HEK293 (cell line): ENCODE measurements at regions not wholly inside any gene's neighbourhood (a gene's known extent, or its start where the extent isn't known, plus 50 kb on each side); places are given as distances from the start of the nearest gene placed in this dataset.
A peak's percentile ranks its signal among the peaks of the same experiment; 100 is the strongest.

Experiments
- GLI4 ChIP-seq: fragments of 450-650 bp; formaldehyde crosslinking; IDR thresholded peaks from 2 replicates; pipeline ENCODE4 v1.5.1; 2016; ENCODE audit warnings: missing biosample characterization, missing genetic modification characterization
- GLIS1 ChIP-seq: fragments of 450-650 bp; formaldehyde crosslinking; IDR thresholded peaks from 2 replicates; pipeline ENCODE4 v1.5.1; 2016; ENCODE audit warnings: missing biosample characterization, missing genetic modification characterization
- KLF10 ChIP-seq: fragments of 450-650 bp; IDR thresholded peaks from 2 replicates; pipeline ENCODE4 v1.5.1; 2018; ENCODE audit warnings: missing biosample characterization, mild to moderate bottlenecking, missing genetic modification characterization
- KLF8 ChIP-seq: fragments of 450-650 bp; formaldehyde crosslinking; IDR thresholded peaks from 2 replicates; pipeline ENCODE4 v1.5.1; 2016; ENCODE audit warnings: missing biosample characterization, missing genetic modification characterization
- OVOL3 ChIP-seq: fragments of 450-650 bp; formaldehyde crosslinking; IDR thresholded peaks from 2 replicates; pipeline ENCODE4 v1.5.1; 2016; ENCODE audit warnings: missing biosample characterization, missing genetic modification characterization
- TCF7L2 ChIP-seq: IDR thresholded peaks from 2 replicates; pipeline ENCODE4 v1.6.1; 2011; ENCODE audit warnings: low read depth, mild to moderate bottlenecking, inconsistent platforms, low read length, moderate library complexity, borderline replicate concordance
- TRIM28 ChIP-seq: IDR thresholded peaks from 2 replicates; pipeline ENCODE4 v1.6.1; 2011; ENCODE audit warnings: low read length, control low read depth, borderline replicate concordance
- ZNF169 ChIP-seq: fragments of 450-650 bp; formaldehyde crosslinking; IDR thresholded peaks from 2 replicates; pipeline ENCODE4 v1.5.1; 2016; ENCODE audit warnings: missing biosample characterization, missing genetic modification characterization
- ZNF174 ChIP-seq: fragments of 450-650 bp; formaldehyde crosslinking; IDR thresholded peaks from 2 replicates; pipeline ENCODE4 v1.5.0; 2017; ENCODE audit warnings: missing biosample characterization, mild to moderate bottlenecking, missing genetic modification characterization
- ZNF184 ChIP-seq: fragments of 450-650 bp; IDR thresholded peaks from 2 replicates; pipeline ENCODE4 v1.5.1; 2018; ENCODE audit warnings: missing biosample characterization, mild to moderate bottlenecking, missing genetic modification characterization
- ZNF416 ChIP-seq: fragments of 450-650 bp; formaldehyde crosslinking; IDR thresholded peaks from 2 replicates; pipeline ENCODE4 v1.5.1; 2016; ENCODE audit warnings: missing biosample characterization, missing genetic modification characterization
- ZNF423 ChIP-seq: fragments of 450-650 bp; formaldehyde crosslinking; IDR thresholded peaks from 2 replicates; pipeline ENCODE4 v1.5.1; 2016; ENCODE audit warnings: missing biosample characterization, missing genetic modification characterization
- ZNF433 ChIP-seq: fragments of 450-650 bp; formaldehyde crosslinking; IDR thresholded peaks from 2 replicates; pipeline ENCODE4 v1.5.1; 2016; ENCODE audit warnings: missing biosample characterization, missing genetic modification characterization, low read depth
- ZNF48 ChIP-seq: fragments of 450-650 bp; formaldehyde crosslinking; IDR thresholded peaks from 2 replicates; pipeline ENCODE4 v1.5.1; 2016; ENCODE audit warnings: missing biosample characterization, missing genetic modification characterization
- ZNF558 ChIP-seq: fragments of 450-650 bp; formaldehyde crosslinking; IDR thresholded peaks from 2 replicates; pipeline ENCODE4 v1.5.1; 2016; ENCODE audit warnings: missing biosample characterization, missing genetic modification characterization
- ZNF560 ChIP-seq: fragments of 450-650 bp; formaldehyde crosslinking; IDR thresholded peaks from 2 replicates; pipeline ENCODE4 v1.5.1; 2017; ENCODE audit warnings: missing biosample characterization, missing genetic modification characterization, borderline replicate concordance
- ZNF621 ChIP-seq: fragments of 450-650 bp; formaldehyde crosslinking; IDR thresholded peaks from 2 replicates; pipeline ENCODE4 v1.5.1; 2017; ENCODE audit warnings: missing biosample characterization, missing genetic modification characterization
- ZNF629 ChIP-seq: fragments of 450-650 bp; formaldehyde crosslinking; IDR thresholded peaks from 2 replicates; pipeline ENCODE4 v1.5.1; 2017; ENCODE audit warnings: missing biosample characterization, missing genetic modification characterization
- ZNF677 ChIP-seq: fragments of 450-650 bp; IDR thresholded peaks from 2 replicates; pipeline ENCODE4 v1.5.0; 2018; ENCODE audit warnings: missing biosample characterization, mild to moderate bottlenecking, missing genetic modification characterization, moderate library complexity
- ZNF843 ChIP-seq: fragments of 450-650 bp; formaldehyde crosslinking; IDR thresholded peaks from 2 replicates; pipeline ENCODE4 v1.5.1; 2016; ENCODE audit warnings: missing biosample characterization, missing genetic modification characterization
- TF ChIP-seq, protein P1 (sequence below): fragments of 450-650 bp; formaldehyde crosslinking; conservative IDR thresholded peaks from 2 replicates; pipeline ENCODE4 v1.5.1; 2016; ENCODE audit warnings: low read depth, missing biosample characterization, missing genetic modification characterization
- TF ChIP-seq, protein P2 (sequence below): fragments of 450-650 bp; formaldehyde crosslinking; IDR thresholded peaks from 2 replicates; pipeline ENCODE4 v1.5.1; 2017; ENCODE audit warnings: missing biosample characterization, missing genetic modification characterization
- TF ChIP-seq, protein P3 (sequence below): fragments of 450-650 bp; formaldehyde crosslinking; IDR thresholded peaks from 2 replicates; pipeline ENCODE4 v1.5.1; 2016; ENCODE audit warnings: missing biosample characterization, missing genetic modification characterization
- TF ChIP-seq, protein P4 (sequence below): fragments of 450-650 bp; formaldehyde crosslinking; IDR thresholded peaks from 2 replicates; pipeline ENCODE4 v1.5.1; 2016; ENCODE audit warnings: missing biosample characterization, missing genetic modification characterization
- TF ChIP-seq, protein P5 (sequence below): fragments of 450-650 bp; formaldehyde crosslinking; IDR thresholded peaks from 2 replicates; pipeline ENCODE4 v1.5.1; 2016; ENCODE audit warnings: missing biosample characterization, missing genetic modification characterization
- TF ChIP-seq, protein P6 (sequence below): fragments of 450-650 bp; formaldehyde crosslinking; IDR thresholded peaks from 2 replicates; pipeline ENCODE4 v1.5.1; 2016; ENCODE audit warnings: missing biosample characterization, missing genetic modification characterization, low read depth

DNA sequence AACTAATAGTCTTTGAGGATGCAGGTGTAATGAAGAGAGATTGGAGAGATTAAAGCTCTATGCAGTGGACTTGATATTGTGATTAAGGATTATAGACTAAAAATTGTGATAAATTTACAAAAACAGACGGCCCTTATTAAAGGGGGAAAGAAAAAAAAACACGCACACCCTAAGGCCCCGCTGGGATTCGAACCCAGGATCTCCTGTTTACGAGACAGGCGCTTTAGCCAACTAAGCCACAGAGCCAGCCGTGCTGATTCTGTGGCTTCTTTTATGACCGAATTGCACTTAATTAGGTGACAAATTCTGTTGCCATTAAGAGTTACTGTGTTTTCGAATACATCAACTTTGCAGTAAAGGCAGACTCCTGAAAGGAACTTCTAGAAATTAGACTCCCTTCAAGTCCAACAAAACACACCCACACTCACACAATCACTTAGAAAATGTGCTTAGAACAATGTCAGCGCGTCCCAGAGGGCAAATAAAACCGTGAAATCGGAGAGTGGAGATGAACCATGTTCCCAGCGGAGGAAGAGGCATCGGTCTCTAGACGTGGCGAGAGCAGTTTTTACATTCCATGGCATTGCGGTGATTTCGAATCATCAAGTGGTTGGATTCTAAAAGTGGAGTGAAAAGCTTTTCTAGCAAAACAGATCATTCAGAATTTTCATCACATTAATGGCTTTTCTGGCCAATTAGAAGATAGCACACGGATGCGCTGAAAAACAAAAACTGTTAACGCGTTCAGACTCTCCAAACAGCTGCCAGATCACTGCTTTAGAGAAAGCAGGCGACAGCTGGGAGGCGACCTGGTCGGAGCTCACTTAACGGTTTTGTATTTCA is 122.6 kb downstream of the GPX5 start (continued):
- TF ChIP-seq, protein P1, sequence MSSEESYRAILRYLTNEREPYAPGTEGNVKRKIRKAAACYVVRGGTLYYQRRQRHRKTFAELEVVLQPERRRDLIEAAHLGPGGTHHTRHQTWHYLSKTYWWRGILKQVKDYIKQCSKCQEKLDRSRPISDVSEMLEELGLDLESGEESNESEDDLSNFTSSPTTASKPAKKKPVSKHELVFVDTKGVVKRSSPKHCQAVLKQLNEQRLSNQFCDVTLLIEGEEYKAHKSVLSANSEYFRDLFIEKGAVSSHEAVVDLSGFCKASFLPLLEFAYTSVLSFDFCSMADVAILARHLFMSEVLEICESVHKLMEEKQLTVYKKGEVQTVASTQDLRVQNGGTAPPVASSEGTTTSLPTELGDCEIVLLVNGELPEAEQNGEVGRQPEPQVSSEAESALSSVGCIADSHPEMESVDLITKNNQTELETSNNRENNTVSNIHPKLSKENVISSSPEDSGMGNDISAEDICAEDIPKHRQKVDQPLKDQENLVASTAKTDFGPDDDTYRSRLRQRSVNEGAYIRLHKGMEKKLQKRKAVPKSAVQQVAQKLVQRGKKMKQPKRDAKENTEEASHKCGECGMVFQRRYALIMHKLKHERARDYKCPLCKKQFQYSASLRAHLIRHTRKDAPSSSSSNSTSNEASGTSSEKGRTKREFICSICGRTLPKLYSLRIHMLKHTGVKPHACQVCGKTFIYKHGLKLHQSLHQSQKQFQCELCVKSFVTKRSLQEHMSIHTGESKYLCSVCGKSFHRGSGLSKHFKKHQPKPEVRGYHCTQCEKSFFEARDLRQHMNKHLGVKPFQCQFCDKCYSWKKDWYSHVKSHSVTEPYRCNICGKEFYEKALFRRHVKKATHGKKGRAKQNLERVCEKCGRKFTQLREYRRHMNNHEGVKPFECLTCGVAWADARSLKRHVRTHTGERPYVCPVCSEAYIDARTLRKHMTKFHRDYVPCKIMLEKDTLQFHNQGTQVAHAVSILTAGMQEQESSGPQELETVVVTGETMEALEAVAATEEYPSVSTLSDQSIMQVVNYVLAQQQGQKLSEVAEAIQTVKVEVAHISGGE (tag by site-specific recombination), result no peak; the same call in 1 of the 2 replicates
- TF ChIP-seq, protein P2, sequence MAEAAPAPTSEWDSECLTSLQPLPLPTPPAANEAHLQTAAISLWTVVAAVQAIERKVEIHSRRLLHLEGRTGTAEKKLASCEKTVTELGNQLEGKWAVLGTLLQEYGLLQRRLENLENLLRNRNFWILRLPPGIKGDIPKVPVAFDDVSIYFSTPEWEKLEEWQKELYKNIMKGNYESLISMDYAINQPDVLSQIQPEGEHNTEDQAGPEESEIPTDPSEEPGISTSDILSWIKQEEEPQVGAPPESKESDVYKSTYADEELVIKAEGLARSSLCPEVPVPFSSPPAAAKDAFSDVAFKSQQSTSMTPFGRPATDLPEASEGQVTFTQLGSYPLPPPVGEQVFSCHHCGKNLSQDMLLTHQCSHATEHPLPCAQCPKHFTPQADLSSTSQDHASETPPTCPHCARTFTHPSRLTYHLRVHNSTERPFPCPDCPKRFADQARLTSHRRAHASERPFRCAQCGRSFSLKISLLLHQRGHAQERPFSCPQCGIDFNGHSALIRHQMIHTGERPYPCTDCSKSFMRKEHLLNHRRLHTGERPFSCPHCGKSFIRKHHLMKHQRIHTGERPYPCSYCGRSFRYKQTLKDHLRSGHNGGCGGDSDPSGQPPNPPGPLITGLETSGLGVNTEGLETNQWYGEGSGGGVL, result no peak
- TF ChIP-seq, protein P3, sequence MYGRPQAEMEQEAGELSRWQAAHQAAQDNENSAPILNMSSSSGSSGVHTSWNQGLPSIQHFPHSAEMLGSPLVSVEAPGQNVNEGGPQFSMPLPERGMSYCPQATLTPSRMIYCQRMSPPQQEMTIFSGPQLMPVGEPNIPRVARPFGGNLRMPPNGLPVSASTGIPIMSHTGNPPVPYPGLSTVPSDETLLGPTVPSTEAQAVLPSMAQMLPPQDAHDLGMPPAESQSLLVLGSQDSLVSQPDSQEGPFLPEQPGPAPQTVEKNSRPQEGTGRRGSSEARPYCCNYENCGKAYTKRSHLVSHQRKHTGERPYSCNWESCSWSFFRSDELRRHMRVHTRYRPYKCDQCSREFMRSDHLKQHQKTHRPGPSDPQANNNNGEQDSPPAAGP (tag by site-specific recombination), result peak; percentile 58; the same call in 1 of the 2 replicates
- TF ChIP-seq, protein P4, sequence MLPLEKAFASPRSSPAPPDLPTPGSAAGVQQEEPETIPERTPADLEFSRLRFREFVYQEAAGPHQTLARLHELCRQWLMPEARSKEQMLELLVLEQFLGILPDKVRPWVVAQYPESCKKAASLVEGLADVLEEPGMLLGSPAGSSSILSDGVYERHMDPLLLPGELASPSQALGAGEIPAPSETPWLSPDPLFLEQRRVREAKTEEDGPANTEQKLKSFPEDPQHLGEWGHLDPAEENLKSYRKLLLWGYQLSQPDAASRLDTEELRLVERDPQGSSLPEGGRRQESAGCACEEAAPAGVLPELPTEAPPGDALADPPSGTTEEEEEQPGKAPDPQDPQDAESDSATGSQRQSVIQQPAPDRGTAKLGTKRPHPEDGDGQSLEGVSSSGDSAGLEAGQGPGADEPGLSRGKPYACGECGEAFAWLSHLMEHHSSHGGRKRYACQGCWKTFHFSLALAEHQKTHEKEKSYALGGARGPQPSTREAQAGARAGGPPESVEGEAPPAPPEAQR, result no peak
- TF ChIP-seq KLF10 (peak; percentile 56; the same call in 1 of the 2 replicates), ZNF423 (tag by site-specific recombination) (0 out of 2 replicates have a peak, but pooled peaks have one; percentile 17), ZNF174 (tag by site-specific recombination) (no peak), ZNF843 (tag by site-specific recombination) (no peak; the same call in 1 of the 2 replicates), KLF8 (tag by site-specific recombination) (0 out of 2 replicates have a peak, but pooled peaks have one; percentile 57), ZNF169 (tag by site-specific recombination) (no peak), ZNF184 (tag by site-specific recombination) (peak; percentile 70; the same call in 1 of the 2 replicates), ZNF621 (tag by site-specific recombination) (no peak), ZNF629 (peak; percentile 80), ZNF48 (tag by site-specific recombination) (no peak), GLIS1 (tag by site-specific recombination) (no peak), ZNF558 (tag by site-specific recombination) (peak; percentile 27; the same call in 1 of the 2 replicates), OVOL3 (tag by site-specific recombination) (no peak), ZNF677 (tag by site-specific recombination) (no peak), GLI4 (tag by site-specific recombination) (0 out of 2 replicates have a peak, but pooled peaks have one; percentile 53), ZNF416 (tag by site-specific recombination) (no peak), ZNF560 (tag by site-specific recombination) (no peak), TCF7L2 (no peak; the same call in 1 of the 2 replicates), ZNF433 (tag by site-specific recombination) (no peak), TRIM28 (peak; percentile 95)
- TF ChIP-seq, protein P5, sequence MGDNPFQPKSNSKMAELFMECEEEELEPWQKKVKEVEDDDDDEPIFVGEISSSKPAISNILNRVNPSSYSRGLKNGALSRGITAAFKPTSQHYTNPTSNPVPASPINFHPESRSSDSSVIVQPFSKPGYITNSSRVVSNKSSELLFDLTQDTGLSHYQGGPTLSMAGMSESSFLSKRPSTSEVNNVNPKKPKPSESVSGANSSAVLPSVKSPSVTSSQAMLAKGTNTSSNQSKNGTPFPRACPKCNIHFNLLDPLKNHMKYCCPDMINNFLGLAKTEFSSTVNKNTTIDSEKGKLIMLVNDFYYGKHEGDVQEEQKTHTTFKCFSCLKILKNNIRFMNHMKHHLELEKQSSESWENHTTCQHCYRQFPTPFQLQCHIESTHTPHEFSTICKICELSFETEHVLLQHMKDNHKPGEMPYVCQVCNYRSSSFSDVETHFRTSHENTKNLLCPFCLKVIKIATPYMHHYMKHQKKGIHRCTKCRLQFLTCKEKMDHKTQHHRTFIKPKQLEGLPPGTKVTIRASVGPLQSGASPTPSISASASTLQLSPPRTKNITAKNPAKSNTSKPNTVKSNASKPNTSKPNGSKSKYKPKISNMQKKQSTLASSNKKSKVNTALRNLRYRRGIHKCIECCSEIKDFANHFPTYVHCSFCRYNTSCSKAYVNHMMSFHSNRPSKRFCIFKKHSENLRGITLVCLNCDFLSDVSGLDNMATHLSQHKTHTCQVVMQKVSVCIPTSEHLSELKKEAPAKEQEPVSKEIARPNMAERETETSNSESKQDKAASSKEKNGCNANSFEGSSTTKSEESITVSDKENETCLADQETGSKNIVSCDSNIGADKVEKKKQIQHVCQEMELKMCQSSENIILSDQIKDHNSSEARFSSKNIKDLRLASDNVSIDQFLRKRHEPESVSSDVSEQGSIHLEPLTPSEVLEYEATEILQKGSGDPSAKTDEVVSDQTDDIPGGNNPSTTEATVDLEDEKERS (tag by site-specific recombination), result peak; percentile 60; the same call in 1 of the 2 replicates
- TF ChIP-seq, protein P6, sequence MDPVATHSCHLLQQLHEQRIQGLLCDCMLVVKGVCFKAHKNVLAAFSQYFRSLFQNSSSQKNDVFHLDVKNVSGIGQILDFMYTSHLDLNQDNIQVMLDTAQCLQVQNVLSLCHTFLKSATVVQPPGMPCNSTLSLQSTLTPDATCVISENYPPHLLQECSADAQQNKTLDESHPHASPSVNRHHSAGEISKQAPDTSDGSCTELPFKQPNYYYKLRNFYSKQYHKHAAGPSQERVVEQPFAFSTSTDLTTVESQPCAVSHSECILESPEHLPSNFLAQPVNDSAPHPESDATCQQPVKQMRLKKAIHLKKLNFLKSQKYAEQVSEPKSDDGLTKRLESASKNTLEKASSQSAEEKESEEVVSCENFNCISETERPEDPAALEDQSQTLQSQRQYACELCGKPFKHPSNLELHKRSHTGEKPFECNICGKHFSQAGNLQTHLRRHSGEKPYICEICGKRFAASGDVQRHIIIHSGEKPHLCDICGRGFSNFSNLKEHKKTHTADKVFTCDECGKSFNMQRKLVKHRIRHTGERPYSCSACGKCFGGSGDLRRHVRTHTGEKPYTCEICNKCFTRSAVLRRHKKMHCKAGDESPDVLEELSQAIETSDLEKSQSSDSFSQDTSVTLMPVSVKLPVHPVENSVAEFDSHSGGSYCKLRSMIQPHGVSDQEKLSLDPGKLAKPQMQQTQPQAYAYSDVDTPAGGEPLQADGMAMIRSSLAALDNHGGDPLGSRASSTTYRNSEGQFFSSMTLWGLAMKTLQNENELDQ (tag by site-specific recombination), result no peak
